ENCODE measurements at regions not wholly inside any gene's neighbourhood (a gene's known extent, or its start where the extent isn't known, plus 50 kb on each side); places are given as distances from the start of the nearest gene placed in this dataset.

GRCh38 chr12:24073170-24073810 is 123.8 kb upstream of the SOX5 start:
- intact Hi-C loops (cut with micrococcal nuclease) = no loop called here
- no peaks in the 10 kb centered on the region for H3K9me3 Mint-ChIP-seq (ENCODE audit: insufficient read depth)
- Histone ChIP-seq H3K4me1 (ENCODE audit: control insufficient read depth in 2 of 2, insufficient read depth in 2 of 2, low read length in 2 of 2) (no peaks in the 10 kb centered on the region), H3K27ac (ENCODE audit: low read length in 2 of 2) (no peak overlapping the region), H4K20me1 (ENCODE audit: control insufficient read depth, insufficient read depth, low read length, poor library complexity, severe bottlenecking) (no peaks in the 10 kb centered on the region), H3K36me3 (replicated peaks in 1 of 2; ENCODE audit: control extremely low read depth in 1 of 2, control insufficient read depth in 1 of 2, extremely low read depth in 1 of 2, insufficient read depth in 2 of 2, low read length in 1 of 2) (no peaks in the 10 kb centered on the region), H3K9me3 (ENCODE audit: control extremely low read depth in 1 of 3, control insufficient read depth in 2 of 3, insufficient read depth in 1 of 3, low read length in 2 of 3) (no peaks in the 10 kb centered on the region), H2AFZ (ENCODE audit: insufficient read depth, low read depth, low read length, poor library complexity, severe bottlenecking) (no peak overlapping the region), H3K79me2 (ENCODE audit: control insufficient read depth, insufficient read depth, low read length) (no peaks in the 10 kb centered on the region), H3K9ac (ENCODE audit: low read length) (no peak overlapping the region), H3K4me3 (ENCODE audit: control extremely low read depth in 1 of 5, extremely low read depth in 1 of 5, insufficient read depth in 1 of 5, low read depth in 2 of 5, low read length in 4 of 5) (no peak overlapping the region), H3K27me3 (replicated peaks in 1 of 4; ENCODE audit: control extremely low read depth in 1 of 4, control insufficient read depth in 3 of 4, insufficient read depth in 4 of 4, low read length in 3 of 4) (no peaks in the 10 kb centered on the region), H3K4me2 (replicated peaks; ENCODE audit: low read depth, low read length, poor library complexity, severe bottlenecking) (no peak overlapping the region)
- H3K4me1 Mint-ChIP-seq = no peaks in the 10 kb centered on the region
- ChIA-PET CTCF (no interaction called here), POLR2A (no interaction called here)
- 100% methylated on average over 2 of the region's 3 CpGs for WGBS (ENCODE audit: insufficient coverage)
- H3K27ac Mint-ChIP-seq = no peak overlapping the region
- TF ChIP-seq CTCF (IDR thresholded peaks at IDR 0.05) (no peak), EZH2 (IDR thresholded peaks at IDR 0.05; ENCODE audit: borderline replicate concordance, insufficient read depth, low read depth, low read length, poor library complexity, severe bottlenecking) (no peak)
- DNase-seq (no peak), ATAC-seq (ENCODE audit: low read depth) (no peak)
- no peak overlapping the region for H3K4me3 Mint-ChIP-seq
- H3K27me3 Mint-ChIP-seq = no peaks in the 10 kb centered on the region

- ChIA-PET POLR2A (no interaction called here), CTCF (no interaction called here)
- no peaks in the 10 kb centered on the region for H3K79me2 ChIP-seq (ENCODE audit: control insufficient read depth, insufficient read depth, low read length)
- H3K36me3 ChIP-seq (replicated peaks in 1 of 2; ENCODE audit: control extremely low read depth in 1 of 2, control insufficient read depth in 1 of 2, extremely low read depth in 1 of 2, insufficient read depth in 2 of 2, low read length in 1 of 2) = no peaks in the 10 kb centered on the region
- intact Hi-C loops (cut with micrococcal nuclease) = no loop called here
- WGBS (ENCODE audit: insufficient coverage) = no CpG with 5 or more reads among the region's 1 CpG
- no peaks in the 10 kb centered on the region for H3K27me3 ChIP-seq (replicated peaks in 1 of 4; ENCODE audit: control extremely low read depth in 1 of 4, control insufficient read depth in 3 of 4, insufficient read depth in 4 of 4, low read length in 3 of 4)
- no peak overlapping the region for H2AFZ ChIP-seq (ENCODE audit: insufficient read depth, low read depth, low read length, poor library complexity, severe bottlenecking)
- no peaks in the 10 kb centered on the region for H4K20me1 ChIP-seq (ENCODE audit: control insufficient read depth, insufficient read depth, low read length, poor library complexity, severe bottlenecking)
- H3K27ac ChIP-seq (ENCODE audit: low read length in 2 of 2) = no peak overlapping the region
- no peak overlapping the region for H3K27ac Mint-ChIP-seq
- H3K9me3 Mint-ChIP-seq (ENCODE audit: insufficient read depth) = no peaks in the 10 kb centered on the region
- H3K4me3 Mint-ChIP-seq = no peak overlapping the region
- TF ChIP-seq EZH2 (IDR thresholded peaks at IDR 0.05; ENCODE audit: borderline replicate concordance, insufficient read depth, low read depth, low read length, poor library complexity, severe bottlenecking) (no peak), CTCF (IDR thresholded peaks at IDR 0.05) (no peak)
- H3K4me3 ChIP-seq (ENCODE audit: control extremely low read depth in 1 of 5, extremely low read depth in 1 of 5, insufficient read depth in 1 of 5, low read depth in 2 of 5, low read length in 4 of 5) = no peak overlapping the region
- H3K4me1 ChIP-seq (ENCODE audit: control insufficient read depth in 2 of 2, insufficient read depth in 2 of 2, low read length in 2 of 2) = no peaks in the 10 kb centered on the region
- H3K9ac ChIP-seq (ENCODE audit: low read length) = no peak overlapping the region
- no peak for DNase-seq
- no peaks in the 10 kb centered on the region for H3K9me3 ChIP-seq (ENCODE audit: control extremely low read depth in 1 of 3, control insufficient read depth in 2 of 3, insufficient read depth in 1 of 3, low read length in 2 of 3)
- no peaks in the 10 kb centered on the region for H3K27me3 Mint-ChIP-seq
- no peaks in the 10 kb centered on the region for H3K4me1 Mint-ChIP-seq
- no peak overlapping the region for H3K4me2 ChIP-seq (replicated peaks; ENCODE audit: low read depth, low read length, poor library complexity, severe bottlenecking)
- ATAC-seq (ENCODE audit: low read depth) = no peak
Measured at GRCh38 chr12:24072302-24072701, 122.8 kb upstream of the SOX5 start.
